Stimulated activated CD8-positive, alpha-beta memory T cell treated with anti-CD3 and anti-CD28 coated beads, Interleukin-4, amount 100 ng/mL, for 1 hour (primary cell): ENCODE measurements at regions not wholly inside any gene's neighbourhood (a gene's known extent, or its start where the extent isn't known, plus 50 kb on each side); places are given as distances from the start of the nearest gene placed in this dataset.

Experiments
- DNase-seq, 2 donors: peaks; one replicate each; pipeline ENCODE4 v3.0.0-alpha.2; 2020; ENCODE audit warnings: low read depth in 2 of 2, low spot score in 1 of 2

GRCh38 chr13:79736356-79736755, 255.4 kb downstream of the NDFIP2 start:
- no peak for DNase-seq

- no peak for DNase-seq
Observed at GRCh38 chr13:79735228-79735627, 254.3 kb downstream of the NDFIP2 start.

GRCh38 chr13:79727086-79727485, 246.1 kb downstream of the NDFIP2 start:
- DNase-seq = no peak

GRCh38 chr13:79725841-79726240, 244.9 kb downstream of the NDFIP2 start:
- no peak for DNase-seq

GRCh38 chr13:79724348-79725103, 243.6 kb downstream of the NDFIP2 start:
- no peak for DNase-seq

- no peak for DNase-seq
Observed at GRCh38 chr13:79723519-79724024, 242.6 kb downstream of the NDFIP2 start.

- no peak for DNase-seq
Observed at GRCh38 chr13:79722885-79723445, 242.0 kb downstream of the NDFIP2 start.

GRCh38 chr13:79716191-79716590, 235.2 kb downstream of the NDFIP2 start:
- DNase-seq = no peak

- no peak for DNase-seq
Observed at GRCh38 chr13:79711631-79712030, 230.7 kb downstream of the NDFIP2 start.

- DNase-seq = no peak
Observed at GRCh38 chr13:79710376-79710775, 229.4 kb downstream of the NDFIP2 start.

GRCh38 chr13:79709471-79709870, 228.5 kb downstream of the NDFIP2 start:
- DNase-seq = no peak

GRCh38 chr13:79703772-79704171, 222.8 kb downstream of the NDFIP2 start:
- no peak for DNase-seq

GRCh38 chr13:79695754-79696153, 214.8 kb downstream of the NDFIP2 start:
- no peak for DNase-seq

- DNase-seq = no peak
Observed at GRCh38 chr13:79692846-79693245, 211.9 kb downstream of the NDFIP2 start.

- DNase-seq = no peak
Observed at GRCh38 chr13:79691826-79692225, 210.9 kb downstream of the NDFIP2 start.

GRCh38 chr13:79688741-79689140, 207.8 kb downstream of the NDFIP2 start:
- DNase-seq = no peak

- no peak for DNase-seq
Observed at GRCh38 chr13:79686441-79686840, 205.5 kb downstream of the NDFIP2 start.

- no peak for DNase-seq
Observed at GRCh38 chr13:79684371-79684770, 203.4 kb downstream of the NDFIP2 start.

- DNase-seq = no peak
Observed at GRCh38 chr13:79682164-79682563, 201.2 kb downstream of the NDFIP2 start.

GRCh38 chr13:79681069-79681468, 200.1 kb downstream of the NDFIP2 start:
- DNase-seq = no peak

GRCh38 chr13:79680485-79680884, 199.5 kb downstream of the NDFIP2 start:
- DNase-seq = no peak

- DNase-seq = no peak
Observed at GRCh38 chr13:79679334-79679733, 198.4 kb downstream of the NDFIP2 start.

GRCh38 chr13:79678100-79678499, 197.1 kb downstream of the NDFIP2 start:
- no peak for DNase-seq
